ENCODE measurements at regions not wholly inside any gene's neighbourhood (a gene's known extent, or its start where the extent isn't known, plus 50 kb on each side); places are given as distances from the start of the nearest gene placed in this dataset.
"Not testable (repeated sequence)": the region's sequence is repeated elsewhere in the genome, so short reads cannot be mapped to it uniquely, and the experiment has no call there.

GRCh38 chr3:167054926-167055325, 325.2 kb downstream of the ZBBX start:
- no peak for DNase-seq (ENCODE audit: low read depth)
- H3K4me3 ChIP-seq (ENCODE audit: low read depth, low read length) = no peak overlapping the region
- no peak for TF ChIP-seq CTCF (IDR thresholded peaks at IDR 0.05; ENCODE audit: insufficient read depth, low read depth, low read length)

GRCh38 chr3:167051421-167051820, 328.7 kb downstream of the ZBBX start:
- TF ChIP-seq CTCF (IDR thresholded peaks at IDR 0.05; ENCODE audit: insufficient read depth, low read depth, low read length) = no peak
- H3K4me3 ChIP-seq (ENCODE audit: low read depth, low read length) = no peak overlapping the region
- DNase-seq (ENCODE audit: low read depth) = no peak

GRCh38 chr3:167033866-167034265, 346.2 kb downstream of the ZBBX start:
- no peak for DNase-seq (ENCODE audit: low read depth)
- TF ChIP-seq CTCF (IDR thresholded peaks at IDR 0.05; ENCODE audit: insufficient read depth, low read depth, low read length) = no peak
- no peak overlapping the region for H3K4me3 ChIP-seq (ENCODE audit: low read depth, low read length)

GRCh38 chr3:167032267-167032876, 347.7 kb downstream of the ZBBX start:
- peak; percentile 45 for DNase-seq (ENCODE audit: low read depth)
- H3K4me3 ChIP-seq (ENCODE audit: low read depth, low read length) = no peak overlapping the region
- TF ChIP-seq CTCF (IDR thresholded peaks at IDR 0.05; ENCODE audit: insufficient read depth, low read depth, low read length) = peak; percentile 32

- no peak for TF ChIP-seq CTCF (IDR thresholded peaks at IDR 0.05; ENCODE audit: insufficient read depth, low read depth, low read length)
- H3K4me3 ChIP-seq (ENCODE audit: low read depth, low read length) = no peak overlapping the region
- no peak for DNase-seq (ENCODE audit: low read depth)
Observed at GRCh38 chr3:167031364-167032049, 348.6 kb downstream of the ZBBX start.

- DNase-seq (ENCODE audit: low read depth) = no peak
- TF ChIP-seq CTCF (IDR thresholded peaks at IDR 0.05; ENCODE audit: insufficient read depth, low read depth, low read length) = no peak
- H3K4me3 ChIP-seq (ENCODE audit: low read depth, low read length) = no peak overlapping the region
Observed at GRCh38 chr3:167030082-167030725, 349.9 kb downstream of the ZBBX start.

GRCh38 chr3:167019503-167019902, 360.6 kb downstream of the ZBBX start:
- DNase-seq (ENCODE audit: low read depth); H3K4me3 ChIP-seq (ENCODE audit: low read depth, low read length): not testable (repeated sequence)

- not testable (repeated sequence) for DNase-seq (ENCODE audit: low read depth); H3K4me3 ChIP-seq (ENCODE audit: low read depth, low read length)
Observed at GRCh38 chr3:167018591-167019111, 361.4 kb downstream of the ZBBX start.

Data from fibroblast of villous mesenchyme (primary cell).